ENCODE measurements at regions not wholly inside any gene's neighbourhood (a gene's known extent, or its start where the extent isn't known, plus 50 kb on each side); places are given as distances from the start of the nearest gene placed in this dataset.

- TF ChIP-seq CTCF (IDR thresholded peaks at IDR 0.05; ENCODE audit: low read depth, low read length) (no peak), POLR2A (IDR thresholded peaks at IDR 0.05; ENCODE audit: extremely low read depth, insufficient read length) (no peak), MYC (IDR thresholded peaks at IDR 0.05; ENCODE audit: low read depth, low read length) (no peak)
- TF ChIP-seq, protein P1, sequence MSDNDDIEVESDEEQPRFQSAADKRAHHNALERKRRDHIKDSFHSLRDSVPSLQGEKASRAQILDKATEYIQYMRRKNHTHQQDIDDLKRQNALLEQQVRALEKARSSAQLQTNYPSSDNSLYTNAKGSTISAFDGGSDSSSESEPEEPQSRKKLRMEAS (IDR thresholded peaks at IDR 0.05; ENCODE audit: low read depth, low read length) = no peak
These were observed 340.1 kb upstream of the PRR16 start for GRCh38 chr5:120124031-120124430.

Data from NB4 (cell line).